Large intestine (tissue), 3 donors: ENCODE measurements at regions not wholly inside any gene's neighbourhood (a gene's known extent, or its start where the extent isn't known, plus 50 kb on each side); places are given as distances from the start of the nearest gene placed in this dataset.

Source experiments
- DNase-seq, 2 donors: peaks; one replicate each; pipeline versions ENCODE4 v3.0.0 to v3.0.0-alpha.2; 2013
- H3K27ac ChIP-seq: one replicate; pipeline ENCODE4 v1.5.1; 2013; ENCODE audit warnings: low read length
- H3K27me3 ChIP-seq: 2 replicates; pipeline ENCODE4 v1.6.1; 2013; ENCODE audit warnings: low read length; ENCODE audit not compliant: control insufficient read depth, insufficient read depth
- H3K36me3 ChIP-seq: 2 replicates; pipeline ENCODE4 v1.6.1; 2013; ENCODE audit warnings: low read length; ENCODE audit not compliant: control insufficient read depth, insufficient read depth
- H3K4me1 ChIP-seq: one replicate; pipeline ENCODE4 v1.6.1; 2013; ENCODE audit warnings: low read length; ENCODE audit not compliant: control insufficient read depth, insufficient read depth
- H3K4me3 ChIP-seq: one replicate; pipeline ENCODE4 v1.5.1; 2013; ENCODE audit warnings: low read length
- H3K9me3 ChIP-seq: one replicate; pipeline ENCODE4 v1.6.1; 2013; ENCODE audit warnings: mild to moderate bottlenecking, low read depth, low read length, moderate library complexity; ENCODE audit not compliant: control insufficient read depth
- WGBS: methylation state at CpG from one replicate; pipeline ENCODE4 v1.1.5; 2013; ENCODE audit warnings: low lambda C conversion rate; ENCODE audit not compliant: insufficient coverage; 5-methylcytosine and 5-hydroxymethylcytosine counted together

DNA sequence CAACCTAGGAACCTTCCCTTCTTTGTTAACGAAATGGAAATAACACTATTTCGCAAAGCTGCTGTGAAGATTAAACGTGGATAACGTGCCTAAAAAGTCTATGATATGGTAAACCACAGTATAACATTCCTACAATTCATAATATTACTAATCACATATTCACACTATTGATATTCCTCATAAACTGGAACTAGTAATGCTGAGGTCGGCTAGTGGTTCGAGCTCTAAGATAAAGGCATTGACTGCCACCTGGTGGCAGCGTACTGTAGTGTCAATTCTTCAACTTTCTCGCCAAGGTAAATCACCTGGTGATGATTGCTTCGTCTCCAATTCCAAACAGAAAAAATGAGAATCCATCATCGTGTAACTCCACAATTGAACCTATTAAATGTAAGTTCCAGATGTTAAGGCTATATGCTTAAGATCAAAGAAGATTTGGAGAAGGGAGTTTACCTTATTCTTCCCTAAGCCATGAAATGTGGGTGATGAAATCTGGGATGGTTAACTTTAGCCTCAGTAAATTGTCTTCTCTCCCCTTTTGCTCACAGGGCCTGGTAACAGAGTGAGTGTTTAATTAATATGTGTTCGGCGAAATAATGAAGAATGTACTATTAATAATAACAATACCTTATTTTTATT, 197.5 kb upstream of the TMEM132C start:
- peak; percentile 9 to 16 for DNase-seq
- no peaks in the 10 kb centered on the region for H3K27me3 ChIP-seq
- H3K36me3 ChIP-seq: no peaks in the 10 kb centered on the region
- no peaks in the 10 kb centered on the region for H3K4me1 ChIP-seq
- WGBS: 10% methylated on average over 2 of the region's 12 CpGs
- no peaks in the 10 kb centered on the region for H3K9me3 ChIP-seq
- no peak overlapping the region for H3K27ac ChIP-seq
- H3K4me3 ChIP-seq: no peak overlapping the region

DNA sequence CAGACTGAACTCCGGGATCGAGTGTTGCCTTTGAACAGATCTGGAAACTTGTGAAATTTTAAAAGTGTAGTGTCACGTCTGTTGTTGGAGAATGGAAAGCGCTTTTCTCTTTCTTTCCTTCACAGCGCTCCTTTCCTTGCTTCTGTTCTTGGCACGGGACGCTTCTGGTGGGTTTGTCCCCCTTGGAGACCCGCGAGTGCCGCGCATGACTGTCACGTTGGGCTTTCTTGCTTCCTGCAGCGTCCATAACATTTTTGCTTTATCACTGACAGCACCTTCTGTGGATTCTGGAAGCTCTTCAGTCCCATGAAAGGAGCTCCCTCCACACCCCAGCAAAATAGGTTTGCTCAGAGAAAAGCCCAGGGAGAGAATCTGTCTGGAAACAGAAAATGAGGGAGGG, 193.0 kb upstream of the TMEM132C start:
- H3K9me3 ChIP-seq: no peaks in the 10 kb centered on the region
- H3K4me1 ChIP-seq: no peaks in the 10 kb centered on the region
- no peak overlapping the region for H3K27ac ChIP-seq
- H3K36me3 ChIP-seq: no peaks in the 10 kb centered on the region
- H3K27me3 ChIP-seq: no peaks in the 10 kb centered on the region
- no CpG with 5 or more reads among the region's 13 CpGs for WGBS
- DNase-seq: no peak
- no peak overlapping the region for H3K4me3 ChIP-seq

DNA sequence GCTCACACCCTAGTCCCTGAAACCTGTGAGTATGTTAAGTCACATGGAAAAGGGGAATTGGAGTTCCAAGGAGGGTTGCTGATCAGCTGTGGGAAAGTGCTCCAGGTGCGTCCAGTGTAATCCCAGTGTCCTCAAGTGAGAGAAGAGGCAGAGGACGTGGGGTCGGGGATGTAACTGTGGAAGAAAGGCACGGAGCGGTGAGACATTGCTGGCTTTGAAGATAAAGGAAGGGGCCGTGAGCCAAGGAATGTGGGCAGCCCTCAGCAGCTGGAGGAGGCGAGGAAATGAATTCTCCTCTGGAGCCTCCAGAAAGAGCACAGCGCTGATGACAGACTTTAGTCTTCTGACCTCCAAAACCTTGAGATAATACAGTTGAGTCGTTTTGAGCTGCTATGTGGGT, 191.6 kb upstream of the TMEM132C start:
- Histone ChIP-seq H3K27me3 (no peaks in the 10 kb centered on the region), H3K36me3 (no peaks in the 10 kb centered on the region), H3K9me3 (no peaks in the 10 kb centered on the region), H3K4me3 (no peak overlapping the region), H3K4me1 (no peaks in the 10 kb centered on the region), H3K27ac (no peak overlapping the region)
- DNase-seq: no peak
- WGBS: no CpG with 5 or more reads among the region's 9 CpGs

DNA sequence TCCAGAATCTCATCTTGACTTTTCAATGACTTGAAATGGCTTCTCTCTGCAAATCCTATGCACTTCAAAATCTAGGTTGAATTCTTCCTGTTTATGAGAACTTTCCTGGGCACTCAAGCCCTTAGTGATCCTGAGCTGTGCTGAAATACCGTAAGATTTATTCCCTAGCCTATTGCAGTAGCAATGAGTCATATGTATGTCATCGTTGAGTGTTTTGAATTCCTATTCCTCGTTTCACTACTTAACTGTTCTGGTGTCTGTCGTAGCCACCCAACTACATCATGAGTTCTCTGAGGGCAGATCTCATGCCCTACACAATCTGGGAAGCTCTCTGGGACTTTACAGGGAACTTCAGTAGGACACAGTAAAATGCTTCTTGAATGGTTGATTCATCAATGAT, 190.8 kb upstream of the TMEM132C start:
- WGBS: 100% methylated on average over 1 of the region's 4 CpGs

DNA sequence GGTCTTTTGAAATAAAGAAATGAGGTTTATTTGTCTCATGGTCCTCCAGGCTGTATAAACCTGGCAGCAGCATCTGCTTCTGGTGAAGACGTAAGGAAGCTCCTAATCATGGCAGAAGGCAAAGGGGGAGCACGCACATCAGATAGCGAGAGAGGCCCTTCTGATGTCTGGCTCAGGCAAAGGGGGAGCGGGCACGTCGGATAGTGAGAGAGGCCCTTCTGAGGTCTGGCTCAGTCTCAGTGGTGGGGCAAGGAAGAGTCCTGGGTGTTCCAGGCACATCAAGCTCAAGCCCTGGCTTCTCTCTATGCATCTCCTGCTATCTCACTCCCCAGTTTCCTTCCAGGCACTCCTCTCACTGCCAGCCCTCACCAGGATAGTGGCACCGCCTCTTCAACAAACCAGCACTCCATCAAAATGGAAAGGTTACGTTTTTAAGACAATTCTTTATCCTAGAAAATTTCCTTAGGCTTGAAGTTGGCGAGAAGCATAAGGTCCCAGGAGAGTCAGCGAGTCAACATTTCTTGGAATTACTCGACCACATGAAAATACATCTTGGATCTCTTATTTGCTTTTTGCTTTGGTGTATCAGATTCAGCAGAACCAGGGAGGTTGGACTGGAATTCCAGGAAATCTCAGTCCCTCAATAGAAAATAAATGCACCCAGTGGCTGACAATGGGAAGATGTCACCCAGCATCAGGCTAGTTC, 189.6 kb upstream of the TMEM132C start:
- Histone ChIP-seq H3K4me1 (no peaks in the 10 kb centered on the region), H3K27me3 (no peaks in the 10 kb centered on the region), H3K4me3 (no peak overlapping the region), H3K9me3 (no peaks in the 10 kb centered on the region), H3K27ac (no peak overlapping the region), H3K36me3 (no peaks in the 10 kb centered on the region)
- WGBS: no CpG with 5 or more reads among the region's 11 CpGs
- DNase-seq: no peak

More for the DNA sequence above, 190.8 kb upstream of the TMEM132C start:
- H3K9me3 ChIP-seq: no peaks in the 10 kb centered on the region
- H3K4me3 ChIP-seq: no peak overlapping the region
- no peaks in the 10 kb centered on the region for H3K36me3 ChIP-seq
- H3K4me1 ChIP-seq: no peaks in the 10 kb centered on the region
- H3K27me3 ChIP-seq: no peaks in the 10 kb centered on the region
- no peak for DNase-seq
- H3K27ac ChIP-seq: no peak overlapping the region

DNA sequence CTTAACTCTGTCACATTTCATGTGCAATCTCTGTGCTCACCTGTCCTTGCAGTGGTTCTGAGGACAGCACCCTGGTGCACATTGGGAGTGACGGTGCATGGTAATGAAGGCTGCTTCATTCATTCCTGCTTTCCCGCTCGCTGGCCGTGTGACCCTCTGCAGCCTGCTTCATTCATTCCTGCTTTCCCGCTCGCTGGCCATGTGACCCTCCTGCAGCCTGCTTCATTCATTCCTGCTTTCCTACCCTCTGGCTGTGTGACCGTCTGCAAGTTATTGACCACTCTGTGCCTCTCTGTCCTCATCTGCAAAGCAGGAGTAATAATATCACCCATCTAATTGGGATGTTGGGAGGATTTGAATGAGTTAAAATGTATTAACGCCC, 189.1 kb upstream of the TMEM132C start:
- Histone ChIP-seq H3K27me3 (no peaks in the 10 kb centered on the region), H3K36me3 (no peaks in the 10 kb centered on the region), H3K27ac (no peak overlapping the region), H3K9me3 (no peaks in the 10 kb centered on the region), H3K4me1 (no peaks in the 10 kb centered on the region), H3K4me3 (no peak overlapping the region)
- no peak for DNase-seq
- 100% methylated on average over 5 of the region's 8 CpGs for WGBS

DNA sequence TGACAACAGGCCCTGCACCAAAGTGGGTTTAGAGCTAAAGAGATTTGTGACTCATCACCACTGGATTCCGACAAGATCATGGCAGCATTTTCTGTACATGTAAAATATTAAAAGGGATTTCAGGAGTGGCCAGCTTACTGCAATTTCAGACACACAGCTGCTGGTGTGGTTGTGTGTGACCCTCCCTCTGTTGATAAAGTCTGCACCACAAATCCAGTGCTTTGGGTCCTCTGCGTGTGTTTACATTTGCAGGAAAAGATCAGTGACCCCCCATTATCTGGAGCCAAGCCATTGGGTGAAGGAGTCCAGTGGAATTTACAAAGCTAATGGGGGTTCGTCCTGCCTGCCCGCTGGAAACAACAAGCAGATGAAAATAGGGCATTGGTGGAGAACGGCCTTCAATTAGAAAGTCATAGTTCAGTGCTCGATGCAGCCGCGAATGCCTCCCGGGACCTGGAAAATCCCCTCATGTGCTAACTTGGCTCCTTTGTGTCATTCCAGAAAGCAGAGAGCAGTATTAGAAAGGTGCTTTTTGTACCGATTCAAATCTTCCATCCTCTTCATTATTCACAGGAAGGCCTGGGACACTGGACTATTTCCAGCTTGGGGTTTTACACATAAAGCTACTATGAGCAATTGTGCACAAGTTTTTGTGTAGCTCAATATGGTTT, 188.5 kb upstream of the TMEM132C start:
- no peaks in the 10 kb centered on the region for H3K9me3 ChIP-seq
- H3K36me3 ChIP-seq: no peaks in the 10 kb centered on the region
- no peak for DNase-seq
- H3K4me1 ChIP-seq: no peaks in the 10 kb centered on the region
- H3K4me3 ChIP-seq: no peak overlapping the region
- WGBS: 67% methylated on average over 1 of the region's 10 CpGs
- no peaks in the 10 kb centered on the region for H3K27me3 ChIP-seq
- no peak overlapping the region for H3K27ac ChIP-seq

DNA sequence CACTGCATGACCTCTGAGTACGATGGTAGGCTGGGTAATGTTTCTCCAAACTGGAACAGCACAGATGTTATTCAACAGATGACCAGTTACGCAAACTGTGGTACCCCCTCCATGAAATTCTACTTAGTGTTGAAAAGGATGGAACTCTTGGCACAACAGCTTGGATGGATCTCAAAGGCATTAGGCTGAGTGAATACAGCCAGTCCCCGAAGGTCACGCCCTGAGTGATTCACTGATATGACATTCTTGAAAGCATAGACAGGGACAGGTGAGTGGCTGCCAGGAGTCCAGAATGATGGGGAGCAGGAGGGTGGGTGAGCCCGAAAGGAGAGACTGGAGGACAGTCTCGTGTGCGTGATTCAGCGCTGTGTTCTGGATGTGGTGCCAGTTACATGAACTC, 187.5 kb upstream of the TMEM132C start:
- H3K27ac ChIP-seq: no peak overlapping the region
- no peak overlapping the region for H3K4me3 ChIP-seq
- no peaks in the 10 kb centered on the region for H3K9me3 ChIP-seq
- no peaks in the 10 kb centered on the region for H3K27me3 ChIP-seq
- WGBS: no CpG with 5 or more reads among the region's 8 CpGs
- no peaks in the 10 kb centered on the region for H3K4me1 ChIP-seq
- DNase-seq: no peak
- H3K36me3 ChIP-seq: no peaks in the 10 kb centered on the region

DNA sequence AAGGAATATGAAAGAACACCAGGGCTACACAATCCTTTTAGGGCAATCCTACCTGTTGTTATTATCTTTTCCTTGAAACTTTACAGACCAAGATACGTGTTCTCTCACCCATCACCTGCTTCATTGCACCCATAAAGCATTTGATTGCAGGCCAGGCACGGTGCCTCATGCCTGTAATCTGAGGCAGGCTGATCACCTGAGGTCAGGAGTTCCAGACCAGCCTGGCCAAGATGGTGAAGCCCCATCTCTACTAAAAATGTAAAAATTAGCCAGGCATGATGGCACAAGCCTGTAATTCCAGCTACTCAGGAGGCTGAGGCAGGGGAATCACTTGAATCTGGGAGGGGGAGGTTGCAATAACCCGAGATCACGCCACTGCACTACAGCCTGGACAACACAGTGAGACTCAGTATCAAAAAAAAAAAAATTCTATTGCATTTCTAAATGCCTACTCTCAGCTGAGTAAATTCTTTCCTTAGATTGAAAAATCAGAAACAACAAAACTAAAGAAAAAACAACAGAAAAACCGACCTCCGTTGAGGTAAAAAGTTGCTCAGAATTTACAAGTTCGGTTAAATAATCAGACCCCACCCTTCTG, 183.7 kb upstream of the TMEM132C start:
- H3K4me1 ChIP-seq: no peaks in the 10 kb centered on the region
- H3K4me3 ChIP-seq: no peak overlapping the region
- H3K27me3 ChIP-seq: no peaks in the 10 kb centered on the region
- H3K9me3 ChIP-seq: no peaks in the 10 kb centered on the region
- no peak for DNase-seq
- no CpG with 5 or more reads among the region's 7 CpGs for WGBS
- no peak overlapping the region for H3K27ac ChIP-seq
- no peaks in the 10 kb centered on the region for H3K36me3 ChIP-seq

DNA sequence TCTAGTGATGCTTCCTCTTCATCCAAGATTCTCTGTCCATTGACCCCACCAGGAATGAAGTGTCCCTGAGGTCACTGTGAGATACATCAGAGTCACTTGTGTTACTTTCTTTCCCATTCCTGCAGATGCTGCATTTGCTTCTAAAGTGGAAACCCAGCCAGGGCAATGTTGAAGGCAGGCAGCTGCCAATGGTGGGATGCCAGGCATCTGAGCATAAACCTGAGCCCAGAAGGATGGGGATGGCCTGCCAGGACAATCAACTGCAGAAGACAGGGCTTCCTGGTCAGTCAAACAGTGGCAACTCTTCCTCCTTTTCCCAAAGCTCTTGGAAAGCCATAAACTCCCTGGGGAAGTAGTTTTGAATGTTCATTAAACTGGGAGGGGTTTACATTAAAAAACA, 178.0 kb upstream of the TMEM132C start:
- DNase-seq: no peak
- no peak overlapping the region for H3K27ac ChIP-seq
- no peak overlapping the region for H3K4me3 ChIP-seq
- H3K36me3 ChIP-seq: no peaks in the 10 kb centered on the region
- no peaks in the 10 kb centered on the region for H3K4me1 ChIP-seq
- peaks cover 13% of the 10 kb centered on the region for H3K27me3 ChIP-seq
- H3K9me3 ChIP-seq: no peaks in the 10 kb centered on the region
